Spleen (tissue), 11 donors: ENCODE measurements at regions not wholly inside any gene's neighbourhood (a gene's known extent, or its start where the extent isn't known, plus 50 kb on each side); places are given as distances from the start of the nearest gene placed in this dataset.

Experiments used
- DNase-seq: peaks from one replicate; pipeline ENCODE4 v3.0.0-alpha.2; 2020
- H3K27ac ChIP-seq, 8 donors: fragments of 200-600 bp; sonication (generic) in 7 of 8; 1 replicate in 4 of 8; 2 replicates in 4 of 8; pipeline versions ENCODE4 v1.5.0 to v1.8.0; 2016 to 2021; ENCODE audit warnings: inconsistent platforms in 4 of 8, mild to moderate bottlenecking in 4 of 8, moderate library complexity in 1 of 8
- H3K27me3 ChIP-seq, 7 donors: fragments of 200-600 bp; sonication (generic) in 6 of 7; replicated peaks in 1 of 7; 1 replicate in 4 of 7; 2 replicates in 3 of 7; pipeline versions ENCODE4 v1.5.0 to v1.8.0; 2016 to 2021; ENCODE audit warnings: inconsistent platforms in 3 of 7, mild to moderate bottlenecking in 1 of 7
- H3K36me3 ChIP-seq, 6 donors: fragments of 200-600 bp; sonication (generic) in 5 of 6; 1 replicate in 4 of 6; 2 replicates in 2 of 6; pipeline versions ENCODE4 v1.5.0 to v1.8.0; 2016 to 2021; ENCODE audit warnings: inconsistent platforms in 2 of 6
- H3K4me1 ChIP-seq, 6 donors: fragments of 200-600 bp; sonication (generic) in 5 of 6; 1 replicate in 3 of 6; 2 replicates in 3 of 6; pipeline versions ENCODE4 v1.5.0 to v1.8.0; 2016 to 2021; ENCODE audit warnings: inconsistent platforms in 3 of 6
- H3K4me3 ChIP-seq, 8 donors: fragments of 200-600 bp; sonication (generic) in 7 of 8; 1 replicate in 4 of 8; 2 replicates in 4 of 8; pipeline versions ENCODE4 v1.5.0 to v1.8.0; 2016 to 2021; ENCODE audit warnings: inconsistent platforms in 4 of 8, mild to moderate bottlenecking in 4 of 8, moderate library complexity in 2 of 8
- H3K9me3 ChIP-seq, 8 donors: fragments of 200-600 bp; sonication (generic) in 7 of 8; 1 replicate in 4 of 8; 2 replicates in 4 of 8; pipeline versions ENCODE4 v1.5.0 to v1.8.0; 2016 to 2021; ENCODE audit warnings: inconsistent platforms in 4 of 8
- CTCF ChIP-seq, 11 experiments: fragments of 200-600 bp in 7 of 11; fragments of 450-650 bp in 4 of 11; sonication (generic) in 4 of 11; IDR thresholded peaks in 8 of 11; conservative IDR thresholded peaks in 3 of 11; 1 replicate in 7 of 11; 2 replicates in 4 of 11; pipeline versions ENCODE4 v1.4.0 to v1.8.0; 2016 to 2021; ENCODE audit warnings: antibody characterized with exemption in 11 of 11, inconsistent platforms in 4 of 11, mild to moderate bottlenecking in 1 of 11
- POLR2A ChIP-seq, 3 donors: fragments of 450-650 bp; IDR thresholded peaks; one replicate each; pipeline ENCODE4 v1.5.1; 2017; ENCODE audit warnings: antibody characterized with exemption in 3 of 3, mild to moderate bottlenecking in 1 of 3
- POLR2AphosphoS5 ChIP-seq, 3 donors: sonication (generic); formaldehyde crosslinking; IDR thresholded peaks; one replicate each; pipeline ENCODE4 v1.5.1; 2017; ENCODE audit warnings: antibody characterized with exemption in 3 of 3
- WGBS, 5 donors: extraction: QIAGEN DNeasy Blood & Tissue Kit in 3 of 5; methylation state at CpG; one replicate each; pipeline versions ENCODE4 v1.1.5 to v1.1.7; 2013 to 2018; 5-methylcytosine and 5-hydroxymethylcytosine counted together
- intact Hi-C: fragments of 100-400 bp; cut with DNase I; formaldehyde crosslinking; loops from one replicate; pipeline ENCODE4 v1.15.0; 2023; ENCODE audit warnings: low total_unique reads
- donor health status: healthy with polysubstance abuse.
- donor health status: DM: no; HTN: no; CAD: no; lungs with moderate emphysema.
- donor health status: DM: no; HTN: no; CAD: no.
- donor health status: Bipolar disorder and iron deficiency.
- donor health status: healthy.
- donor health status: DM: no; HTN: no; CAD: no.
- donor health status: DM: yes; HTN: yes; CAD: no.

- no peak overlapping the region for H3K4me3 ChIP-seq
- H3K27ac ChIP-seq = no peak overlapping the region
- intact Hi-C loops = no loop called here
- H3K9me3 ChIP-seq = peaks cover 0 to 12% (median 0%) of the 10 kb centered on the region in 8 donors
- WGBS, 5 donors = 67 to 81% (median 79%) methylated on average over 3 of the region's 3 CpGs
- TF ChIP-seq POLR2A (IDR thresholded peaks at IDR 0.05) (no peak), POLR2AphosphoS5 (IDR thresholded peaks at IDR 0.05) (no peak), CTCF (IDR thresholded peaks at IDR 0.05 in 8 of 11, conservative IDR thresholded peaks at IDR 0.05 in 3 of 11) (no peak)
- no peaks in the 10 kb centered on the region for H3K27me3 ChIP-seq
- no peaks in the 10 kb centered on the region for H3K36me3 ChIP-seq
- H3K4me1 ChIP-seq = no peaks in the 10 kb centered on the region
- no peak for DNase-seq
Measured at GRCh38 chr7:108985037-108985436, 415.4 kb downstream of the DNAJB9 start.

GRCh38 chr7:108989319-108989718 is 419.6 kb downstream of the DNAJB9 start:
- TF ChIP-seq POLR2A (IDR thresholded peaks at IDR 0.05) = no peak

GRCh38 chr7:108997480-108997879 is 427.8 kb downstream of the DNAJB9 start:
- H3K4me3 ChIP-seq = no peak overlapping the region
- no peaks in the 10 kb centered on the region for H3K4me1 ChIP-seq
- 87 to 94% (median 88%) methylated on average over 6 of the region's 6 CpGs for WGBS, 5 donors
- intact Hi-C loops = no loop called here
- TF ChIP-seq POLR2AphosphoS5 (IDR thresholded peaks at IDR 0.05) = no peak
- no peak for TF ChIP-seq CTCF (IDR thresholded peaks at IDR 0.05 in 8 of 11, conservative IDR thresholded peaks at IDR 0.05 in 3 of 11)
- no peak for TF ChIP-seq POLR2A (IDR thresholded peaks at IDR 0.05)
- H3K27me3 ChIP-seq = no peaks in the 10 kb centered on the region
- no peak overlapping the region for H3K27ac ChIP-seq
- H3K9me3 ChIP-seq = peaks cover 0 to 5% (median 0%) of the 10 kb centered on the region in 8 donors
- H3K36me3 ChIP-seq = no peaks in the 10 kb centered on the region
- no peak for DNase-seq

More at GRCh38 chr7:108989319-108989718, 419.6 kb downstream of the DNAJB9 start:
- DNase-seq = no peak
- H3K27ac ChIP-seq = no peak overlapping the region
- WGBS, 5 donors = 91 to 96% (median 95%) methylated on average over 2 of the region's 2 CpGs
- no peaks in the 10 kb centered on the region for H3K27me3 ChIP-seq
- H3K4me1 ChIP-seq = no peaks in the 10 kb centered on the region
- H3K4me3 ChIP-seq = no peak overlapping the region
- H3K9me3 ChIP-seq = peaks cover 0 to under 1% (median 0%) of the 10 kb centered on the region in 8 donors
- intact Hi-C loops = no loop called here
- H3K36me3 ChIP-seq = no peaks in the 10 kb centered on the region

GRCh38 chr7:109003742-109004141 is 434.1 kb downstream of the DNAJB9 start:
- H3K9me3 ChIP-seq = no peaks in the 10 kb centered on the region
- H3K36me3 ChIP-seq = no peaks in the 10 kb centered on the region
- DNase-seq = no peak
- WGBS, 5 donors = 63 to 97% (median 85%) methylated on average over 1 of the region's 1 CpG
- intact Hi-C loops = no loop called here
- TF ChIP-seq CTCF (IDR thresholded peaks at IDR 0.05 in 8 of 11, conservative IDR thresholded peaks at IDR 0.05 in 3 of 11) = no peak
- TF ChIP-seq POLR2A (IDR thresholded peaks at IDR 0.05) = no peak
- TF ChIP-seq POLR2AphosphoS5 (IDR thresholded peaks at IDR 0.05) = no peak
- no peak overlapping the region for H3K4me3 ChIP-seq
- no peaks in the 10 kb centered on the region for H3K4me1 ChIP-seq
- no peak overlapping the region for H3K27ac ChIP-seq
- no peaks in the 10 kb centered on the region for H3K27me3 ChIP-seq

- 67 to 84% (median 72%) methylated on average over 6 of the region's 6 CpGs for WGBS, 5 donors
- no peaks in the 10 kb centered on the region for H3K4me1 ChIP-seq
- intact Hi-C loops = no loop called here
- no peak for DNase-seq
- no peak for TF ChIP-seq CTCF (IDR thresholded peaks at IDR 0.05 in 8 of 11, conservative IDR thresholded peaks at IDR 0.05 in 3 of 11)
- no peak for TF ChIP-seq POLR2AphosphoS5 (IDR thresholded peaks at IDR 0.05)
- TF ChIP-seq POLR2A (IDR thresholded peaks at IDR 0.05) = no peak
- no peak overlapping the region for H3K4me3 ChIP-seq
- no peaks in the 10 kb centered on the region for H3K36me3 ChIP-seq
- H3K27ac ChIP-seq = no peak overlapping the region
- H3K9me3 ChIP-seq = no peaks in the 10 kb centered on the region
- no peaks in the 10 kb centered on the region for H3K27me3 ChIP-seq
Measured at GRCh38 chr7:109009636-109010035, 440.0 kb downstream of the DNAJB9 start.
